HepG2 (cell line): ENCODE measurements at regions not wholly inside any gene's neighbourhood (a gene's known extent, or its start where the extent isn't known, plus 50 kb on each side); places are given as distances from the start of the nearest gene placed in this dataset.

ENCODE experiments used
- ATAC-seq: fragments of 200-7000 bp; cut with Tn5 transposase; 3 replicates; pipeline ENCODE4 v1.9.1; 2020; ENCODE audit warnings: mild to moderate bottlenecking, moderate library complexity
- BruUV-seq: library from RNA; stranded (reverse); fragments of 400-500 nt; replicated peaks from 2 replicates; lab custom pipeline; 2021; lab: Mats Ljungman, UMichigan
- CTCF ChIA-PET: fragments of 300-600 bp; formaldehyde crosslinking; extraction: SDS; loops from one replicate; lab custom pipeline; 2021; ENCODE audit warnings: low total read pairs, inconsistent platforms, low intra/inter-chr PET ratio; lab: Yijun Ruan, JAX
- POLR2A ChIA-PET: fragments of 350-600 bp; sonication (Branson Sonifier 250); formaldehyde crosslinking; loops from one replicate; lab custom pipeline; 2020; ENCODE audit warnings: antibody characterized with exemption, inconsistent platforms; lab: Yijun Ruan, JAX
- DNase-seq: peaks from one replicate; pipeline ENCODE4 v3.0.0-alpha.2; 2015; ENCODE audit warnings: low spot score
- FAIRE-seq: peaks from 3 replicates; lab custom pipeline; 2011; peaks lifted over from hg19 to GRCh38; lab: Jason Lieb, UNC
- H2AFZ ChIP-seq: one replicate; pipeline ENCODE4 v1.6.1; 2011; ENCODE audit warnings: low read length, inconsistent platforms
- H3K27ac ChIP-seq: fragments of 300-600 bp; 3 replicates; pipeline ENCODE4 v1.8.0; 2011; ENCODE audit warnings: mixed run types, mild to moderate bottlenecking, mixed read lengths, low read length, inconsistent platforms; ENCODE audit not compliant: insufficient read depth; ENCODE audit errors: extremely low read length
- H3K27me3 ChIP-seq, 2 experiments: fragments of 200-600 bp in 1 of 2; 2 replicates in 1 of 2; 3 replicates in 1 of 2; pipeline versions ENCODE4 v1.6.0 to v1.8.0; 2011; ENCODE audit warnings: low read length in 2 of 2, mild to moderate bottlenecking in 2 of 2, moderate library complexity in 2 of 2, inconsistent platforms in 1 of 2; ENCODE audit not compliant: insufficient read depth in 2 of 2, control insufficient read depth in 1 of 2
- H3K36me3 ChIP-seq, 2 experiments: fragments of 200-600 bp in 1 of 2; replicated peaks in 1 of 2; 2 replicates in 1 of 2; 3 replicates in 1 of 2; pipeline versions ENCODE4 v1.5.1 to v1.8.0; 2011; ENCODE audit warnings: low read length in 2 of 2, inconsistent platforms in 1 of 2; ENCODE audit not compliant: insufficient read depth in 2 of 2, control insufficient read depth in 1 of 2
- H3K4me1 ChIP-seq: 2 replicates; pipeline ENCODE4 v1.5.1; 2012; ENCODE audit warnings: low read length, inconsistent platforms; ENCODE audit not compliant: insufficient read depth
- H3K4me2 ChIP-seq: 2 replicates; pipeline ENCODE4 v1.6.0; 2011; ENCODE audit warnings: low read depth, low read length, inconsistent platforms
- H3K4me3 ChIP-seq, 3 experiments: fragments of 200-600 bp in 1 of 3; sonication (generic), shearing (Covaris generic) in 1 of 3; replicated peaks in 1 of 3; 2 replicates each; pipeline ENCODE4 v1.5.1; 2011 to 2016; ENCODE audit warnings: low read length in 3 of 3, inconsistent platforms in 2 of 3, low read depth in 2 of 3, mild to moderate bottlenecking in 2 of 3, control low read depth in 1 of 3, mixed read lengths in 1 of 3; ENCODE audit not compliant: insufficient read depth in 1 of 3
- H3K79me2 ChIP-seq: one replicate; pipeline ENCODE4 v1.6.1; 2011; ENCODE audit warnings: low read length, inconsistent platforms; ENCODE audit not compliant: insufficient read depth
- H3K9ac ChIP-seq: 2 replicates; pipeline ENCODE4 v1.6.0; 2011; ENCODE audit warnings: mild to moderate bottlenecking, low read depth, low read length, inconsistent platforms; ENCODE audit not compliant: insufficient read depth
- H3K9me3 ChIP-seq: 2 replicates; pipeline ENCODE4 v1.5.1; 2012; ENCODE audit warnings: mild to moderate bottlenecking, low read length
- H4K20me1 ChIP-seq: 2 replicates; pipeline ENCODE4 v1.6.0; 2011; ENCODE audit warnings: inconsistent platforms, mild to moderate bottlenecking, low read length, moderate library complexity; ENCODE audit not compliant: insufficient read depth
- BHLHE40 ChIP-seq: IDR thresholded peaks from 2 replicates; pipeline ENCODE4 v1.6.1; 2011; ENCODE audit warnings: low read length, improper control_type of control experiment
- ELF4 ChIP-seq: sonication (generic); formaldehyde crosslinking; IDR thresholded peaks from 2 replicates; pipeline ENCODE4 v1.5.0; 2020; ENCODE audit warnings: missing genetic modification reagents, mild to moderate bottlenecking, moderate library complexity, borderline replicate concordance
- NR2F1 ChIP-seq, 2 experiments: fragments of 450-650 bp in 1 of 2; formaldehyde crosslinking in 1 of 2; IDR thresholded peaks; 2 replicates each; pipeline versions ENCODE4 v1.5.0 to v1.6.1; 2016 to 2020; ENCODE audit warnings: mild to moderate bottlenecking in 1 of 2, missing compliant biosample characterization in 1 of 2, missing genetic modification reagents in 1 of 2, moderate library complexity in 1 of 2
- NR2F6 ChIP-seq, 2 experiments: IDR thresholded peaks; 2 replicates each; pipeline ENCODE4 v1.6.1; 2016; ENCODE audit warnings: antibody characterized with exemption in 1 of 2, mild to moderate bottlenecking in 1 of 2
- RARA ChIP-seq: IDR thresholded peaks from 2 replicates; pipeline ENCODE4 v1.6.1; 2016; ENCODE audit warnings: missing genetic modification reagents, missing compliant biosample characterization
- SALL1 ChIP-seq: sonication (generic); formaldehyde crosslinking; IDR thresholded peaks from 2 replicates; pipeline ENCODE4 v1.8.0; 2022; ENCODE audit warnings: mild to moderate bottlenecking, missing genetic modification reagents
- ZBTB3 ChIP-seq: sonication (generic); formaldehyde crosslinking; IDR thresholded peaks from 2 replicates; pipeline ENCODE4 v1.4.0; 2020; ENCODE audit warnings: low read depth, mild to moderate bottlenecking, moderate library complexity, missing genetic modification reagents, borderline replicate concordance
- ZNF138 ChIP-seq: sonication (generic); formaldehyde crosslinking; IDR thresholded peaks from 2 replicates; pipeline ENCODE4 v1.5.0; 2020; ENCODE audit warnings: mild to moderate bottlenecking, low read depth, missing genetic modification reagents
- WGBS: methylation state at CpG from one replicate; pipeline ENCODE4 v1.1.6; 2017; ENCODE audit warnings: low lambda C conversion rate; 5-methylcytosine and 5-hydroxymethylcytosine counted together
- in situ Hi-C: cut with HindIII; loops from 2 replicates; pipeline ENCODE4 v1.10.0; 2017; ENCODE audit warnings: low pct_unique_long_range_greater_than_20kb; ENCODE audit not compliant: extremely low pct_ligation_motif_present
- intact Hi-C: fragments of 100-400 bp; cut with micrococcal nuclease; formaldehyde crosslinking; loops from one replicate; pipeline ENCODE4 v1.10.0; 2022; ENCODE audit not compliant: unreplicated experiment
- TF ChIP-seq, protein P1 (sequence below): sonication (generic); formaldehyde crosslinking; IDR thresholded peaks from 2 replicates; pipeline ENCODE4 v1.4.0; 2020; ENCODE audit warnings: missing genetic modification reagents
- TF ChIP-seq, protein P2 (sequence below): sonication (generic); formaldehyde crosslinking; IDR thresholded peaks from 2 replicates; pipeline ENCODE4 v1.4.0; 2020; ENCODE audit warnings: missing genetic modification reagents, borderline replicate concordance

DNA sequence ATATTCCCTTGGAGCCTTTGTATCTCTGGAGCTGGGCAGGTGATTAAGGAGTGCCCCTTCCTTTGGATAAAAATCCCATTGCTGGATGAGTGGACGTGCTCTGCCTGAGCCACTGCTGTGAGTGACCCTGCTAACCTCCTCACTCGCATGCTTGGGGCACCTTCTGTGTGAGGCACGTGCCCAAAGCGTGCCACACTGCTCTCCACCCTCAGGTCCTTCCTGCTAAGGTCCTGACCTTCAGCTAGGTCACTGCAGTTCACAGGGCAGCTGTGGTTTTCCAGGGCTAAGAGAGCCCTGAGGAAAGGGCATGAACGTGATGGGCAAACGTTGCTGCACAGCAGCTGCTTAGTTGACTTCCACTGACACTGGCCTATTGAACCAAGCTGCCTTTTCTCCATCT lies 204.4 kb upstream of the COBL start:
- Histone ChIP-seq H3K9ac (no peak overlapping the region), H3K9me3 (no peaks in the 10 kb centered on the region), H3K79me2 (no peaks in the 10 kb centered on the region), H3K27ac (no peak overlapping the region), H2AFZ (no peak overlapping the region), H3K27me3 (no peaks in the 10 kb centered on the region)
- no peak for DNase-seq
- TF ChIP-seq ZBTB3: no peak
- no peak for TF ChIP-seq ELF4 (CRISPR knock-in tag)
- no peak for TF ChIP-seq SALL1 (CRISPR knock-in tag)
- TF ChIP-seq, protein P1, sequence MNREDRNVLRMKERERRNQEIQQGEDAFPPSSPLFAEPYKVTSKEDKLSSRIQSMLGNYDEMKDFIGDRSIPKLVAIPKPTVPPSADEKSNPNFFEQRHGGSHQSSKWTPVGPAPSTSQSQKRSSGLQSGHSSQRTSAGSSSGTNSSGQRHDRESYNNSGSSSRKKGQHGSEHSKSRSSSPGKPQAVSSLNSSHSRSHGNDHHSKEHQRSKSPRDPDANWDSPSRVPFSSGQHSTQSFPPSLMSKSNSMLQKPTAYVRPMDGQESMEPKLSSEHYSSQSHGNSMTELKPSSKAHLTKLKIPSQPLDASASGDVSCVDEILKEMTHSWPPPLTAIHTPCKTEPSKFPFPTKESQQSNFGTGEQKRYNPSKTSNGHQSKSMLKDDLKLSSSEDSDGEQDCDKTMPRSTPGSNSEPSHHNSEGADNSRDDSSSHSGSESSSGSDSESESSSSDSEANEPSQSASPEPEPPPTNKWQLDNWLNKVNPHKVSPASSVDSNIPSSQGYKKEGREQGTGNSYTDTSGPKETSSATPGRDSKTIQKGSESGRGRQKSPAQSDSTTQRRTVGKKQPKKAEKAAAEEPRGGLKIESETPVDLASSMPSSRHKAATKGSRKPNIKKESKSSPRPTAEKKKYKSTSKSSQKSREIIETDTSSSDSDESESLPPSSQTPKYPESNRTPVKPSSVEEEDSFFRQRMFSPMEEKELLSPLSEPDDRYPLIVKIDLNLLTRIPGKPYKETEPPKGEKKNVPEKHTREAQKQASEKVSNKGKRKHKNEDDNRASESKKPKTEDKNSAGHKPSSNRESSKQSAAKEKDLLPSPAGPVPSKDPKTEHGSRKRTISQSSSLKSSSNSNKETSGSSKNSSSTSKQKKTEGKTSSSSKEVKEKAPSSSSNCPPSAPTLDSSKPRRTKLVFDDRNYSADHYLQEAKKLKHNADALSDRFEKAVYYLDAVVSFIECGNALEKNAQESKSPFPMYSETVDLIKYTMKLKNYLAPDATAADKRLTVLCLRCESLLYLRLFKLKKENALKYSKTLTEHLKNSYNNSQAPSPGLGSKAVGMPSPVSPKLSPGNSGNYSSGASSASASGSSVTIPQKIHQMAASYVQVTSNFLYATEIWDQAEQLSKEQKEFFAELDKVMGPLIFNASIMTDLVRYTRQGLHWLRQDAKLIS: no peak
- TF ChIP-seq NR2F1 (CRISPR knock-in tag; IDR thresholded peaks at IDR 0.05): peak in 1 of 2 experiments; percentile 43; a peak in 1 of 4 replicates
- no peak for TF ChIP-seq ZNF138 (CRISPR knock-in tag)
- TF ChIP-seq, protein P2, sequence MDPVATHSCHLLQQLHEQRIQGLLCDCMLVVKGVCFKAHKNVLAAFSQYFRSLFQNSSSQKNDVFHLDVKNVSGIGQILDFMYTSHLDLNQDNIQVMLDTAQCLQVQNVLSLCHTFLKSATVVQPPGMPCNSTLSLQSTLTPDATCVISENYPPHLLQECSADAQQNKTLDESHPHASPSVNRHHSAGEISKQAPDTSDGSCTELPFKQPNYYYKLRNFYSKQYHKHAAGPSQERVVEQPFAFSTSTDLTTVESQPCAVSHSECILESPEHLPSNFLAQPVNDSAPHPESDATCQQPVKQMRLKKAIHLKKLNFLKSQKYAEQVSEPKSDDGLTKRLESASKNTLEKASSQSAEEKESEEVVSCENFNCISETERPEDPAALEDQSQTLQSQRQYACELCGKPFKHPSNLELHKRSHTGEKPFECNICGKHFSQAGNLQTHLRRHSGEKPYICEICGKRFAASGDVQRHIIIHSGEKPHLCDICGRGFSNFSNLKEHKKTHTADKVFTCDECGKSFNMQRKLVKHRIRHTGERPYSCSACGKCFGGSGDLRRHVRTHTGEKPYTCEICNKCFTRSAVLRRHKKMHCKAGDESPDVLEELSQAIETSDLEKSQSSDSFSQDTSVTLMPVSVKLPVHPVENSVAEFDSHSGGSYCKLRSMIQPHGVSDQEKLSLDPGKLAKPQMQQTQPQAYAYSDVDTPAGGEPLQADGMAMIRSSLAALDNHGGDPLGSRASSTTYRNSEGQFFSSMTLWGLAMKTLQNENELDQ (CRISPR knock-in tag): no peak
- TF ChIP-seq RARA (CRISPR knock-in tag): 0 out of 2 replicates have a peak, but pooled peaks have one; percentile 13
- no peak for TF ChIP-seq NR2F6 (IDR thresholded peaks at IDR 0.05)
- TF ChIP-seq NR2F6 (CRISPR knock-in tag; IDR thresholded peaks at IDR 0.05): 0 out of 2 replicates have a peak, but pooled peaks have one; percentile 20
- TF ChIP-seq BHLHE40: peak; percentile 82
- TF ChIP-seq, all 625 proteins: peak for 4
- FAIRE-seq: no peak
- BruUV-seq: no TSS peak
- ChIA-PET CTCF (no interaction called here), POLR2A (no interaction called here)
- H3K4me3 ChIP-seq: no peak overlapping the region
- no peak overlapping the region for H3K4me2 ChIP-seq
- 3% methylated on average over 6 of the region's 6 CpGs for WGBS
- no peaks in the 10 kb centered on the region for H4K20me1 ChIP-seq
- in situ Hi-C loops (no loop called here), intact Hi-C loops (no loop called here)
- H3K36me3 ChIP-seq: no peaks in the 10 kb centered on the region
- no peak for ATAC-seq
- no peaks in the 10 kb centered on the region for H3K4me1 ChIP-seq
